Common myeloid progenitor, CD34-positive (primary cell): ENCODE measurements at regions not wholly inside any gene's neighbourhood (a gene's known extent, or its start where the extent isn't known, plus 50 kb on each side); places are given as distances from the start of the nearest gene placed in this dataset.
"Not testable (repeated sequence)": the region's sequence is repeated elsewhere in the genome, so short reads cannot be mapped to it uniquely, and the experiment has no call there.

Experiments used
- CTCF ChIA-PET: fragments of 350-600 bp; sonication (Branson Sonifier 250); formaldehyde crosslinking; loops from one replicate; lab custom pipeline; 2021; ENCODE audit warnings: antibody characterized with exemption; lab: Charles Lee
- POLR2A ChIA-PET: fragments of 350-600 bp; sonication (Branson Sonifier 250); formaldehyde crosslinking; loops from one replicate; lab custom pipeline; 2021; ENCODE audit warnings: antibody characterized with exemption; lab: Charles Lee
- DNase-seq, 3 donors: peaks; one replicate each; pipeline versions ENCODE4 v3.0.0 to v3.0.0-alpha.2; 2013
- H3K27ac ChIP-seq, 2 experiments: 1 replicate in 1 of 2; 2 replicates in 1 of 2; pipeline ENCODE4 v1.7.0; 2013; ENCODE audit warnings: inconsistent platforms in 2 of 2, low read length in 2 of 2, mild to moderate bottlenecking in 2 of 2, low read depth in 1 of 2, moderate library complexity in 1 of 2; ENCODE audit not compliant: severe bottlenecking in 2 of 2, insufficient read depth in 1 of 2, poor library complexity in 1 of 2
- H3K27me3 ChIP-seq, 5 experiments: replicated peaks in 2 of 5; 1 replicate in 3 of 5; 2 replicates in 2 of 5; pipeline versions ENCODE4 v1.6.1 to v1.7.0; 2013; ENCODE audit warnings: low read length in 4 of 5, mild to moderate bottlenecking in 2 of 5, moderate library complexity in 2 of 5, inconsistent platforms in 1 of 5; ENCODE audit not compliant: insufficient read depth in 5 of 5, control insufficient read depth in 4 of 5
- H3K36me3 ChIP-seq, 4 experiments: 1 replicate in 2 of 4; 2 replicates in 2 of 4; pipeline versions ENCODE4 v1.6.1 to v1.7.0; 2013; ENCODE audit warnings: low read length in 3 of 4, control low read depth in 1 of 4, mild to moderate bottlenecking in 1 of 4; ENCODE audit not compliant: control insufficient read depth in 4 of 4, insufficient read depth in 4 of 4
- H3K4me1 ChIP-seq, 4 experiments: 1 replicate in 3 of 4; 2 replicates in 1 of 4; pipeline versions ENCODE4 v1.6.1 to v1.7.1; 2013; ENCODE audit warnings: low read length in 3 of 4, mild to moderate bottlenecking in 3 of 4, control low read depth in 1 of 4, inconsistent platforms in 1 of 4, moderate library complexity in 1 of 4; ENCODE audit not compliant: control insufficient read depth in 4 of 4, insufficient read depth in 4 of 4; ENCODE audit errors: control extremely low read depth in 1 of 4
- H3K4me3 ChIP-seq, 7 experiments: 1 replicate in 4 of 7; 2 replicates in 3 of 7; pipeline versions ENCODE4 v1.5.1 to v1.7.0; 2013; ENCODE audit warnings: mild to moderate bottlenecking in 7 of 7, low read length in 6 of 7, moderate library complexity in 6 of 7, inconsistent platforms in 2 of 7, low read depth in 2 of 7, control low read depth in 1 of 7; ENCODE audit not compliant: insufficient read depth in 4 of 7, control insufficient read depth in 1 of 7; ENCODE audit errors: extremely low read depth in 1 of 7
- H3K9me3 ChIP-seq, 5 experiments: 1 replicate in 4 of 5; 2 replicates in 1 of 5; pipeline versions ENCODE4 v1.6.1 to v1.7.1; 2013; ENCODE audit warnings: low read length in 4 of 5, mild to moderate bottlenecking in 2 of 5, inconsistent platforms in 1 of 5, low read depth in 1 of 5, moderate library complexity in 1 of 5; ENCODE audit not compliant: control insufficient read depth in 4 of 5, insufficient read depth in 2 of 5; ENCODE audit errors: control extremely low read depth in 1 of 5
- WGBS: methylation state at CpG from one replicate; pipeline ENCODE4 v1.1.5; 2013; ENCODE audit not compliant: insufficient coverage; 5-methylcytosine and 5-hydroxymethylcytosine counted together

DNA sequence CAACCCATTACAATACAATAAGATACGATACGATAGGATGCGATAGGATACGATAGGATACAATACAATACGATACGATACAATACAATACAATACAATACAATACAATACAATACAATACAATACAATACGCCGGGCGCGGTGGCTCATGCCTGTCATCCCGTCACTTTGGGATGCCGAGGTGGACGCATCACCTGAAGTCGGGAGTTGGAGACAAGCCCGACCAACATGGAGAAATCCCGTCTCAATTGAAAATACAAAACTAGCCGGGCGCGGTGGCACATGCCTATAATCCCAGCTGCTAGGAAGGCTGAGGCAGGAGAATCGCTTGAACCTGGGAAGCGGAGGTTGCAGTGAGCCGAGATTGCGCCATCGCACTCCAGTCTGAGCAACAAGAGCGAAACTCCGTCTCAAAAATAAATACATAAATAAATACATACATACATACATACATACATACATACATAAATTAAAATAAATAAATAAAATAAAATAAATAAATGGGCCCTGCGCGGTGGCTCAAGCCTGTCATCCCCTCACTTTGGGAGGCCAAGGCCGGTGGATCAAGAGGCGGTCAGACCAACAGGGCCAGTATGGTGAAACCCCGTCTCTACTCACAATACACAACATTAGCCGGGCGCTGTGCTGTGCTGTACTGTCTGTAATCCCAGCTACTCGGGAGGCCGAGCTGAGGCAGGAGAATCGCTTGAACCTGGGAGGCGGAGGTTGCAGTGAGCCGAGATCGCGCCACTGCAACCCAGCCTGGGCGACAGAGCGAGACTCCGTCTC, 2092.5 kb upstream of the TPTE start:
- H3K4me1 ChIP-seq, CTCF ChIA-PET, POLR2A ChIA-PET: not testable (repeated sequence)

DNA sequence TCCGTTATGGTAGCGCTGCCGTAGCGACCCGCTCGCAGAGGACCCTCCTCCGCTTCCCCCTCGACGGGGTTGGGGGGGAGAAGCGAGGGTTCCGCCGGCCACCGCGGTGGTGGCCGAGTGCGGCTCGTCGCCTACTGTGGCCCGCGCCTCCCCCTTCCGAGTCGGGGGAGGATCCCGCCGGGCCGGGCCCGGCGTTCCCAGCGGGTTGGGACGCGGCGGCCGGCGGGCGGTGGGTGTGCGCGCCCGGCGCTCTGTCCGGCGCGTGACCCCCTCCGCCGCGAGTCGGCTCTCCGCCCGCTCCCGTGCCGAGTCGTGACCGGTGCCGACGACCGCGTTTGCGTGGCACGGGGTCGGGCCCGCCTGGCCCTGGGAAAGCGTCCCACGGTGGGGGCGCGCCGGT, 2086.7 kb upstream of the TPTE start:
- H3K4me1 ChIP-seq, POLR2A ChIA-PET: not testable (repeated sequence)

More for the DNA sequence above, 2092.5 kb upstream of the TPTE start:
- H3K9me3 ChIP-seq, DNase-seq, H3K27ac ChIP-seq, H3K36me3 ChIP-seq, H3K27me3 ChIP-seq, H3K4me3 ChIP-seq: not testable (repeated sequence)
- WGBS: no CpG with 5 or more reads among the region's 43 CpGs

DNA sequence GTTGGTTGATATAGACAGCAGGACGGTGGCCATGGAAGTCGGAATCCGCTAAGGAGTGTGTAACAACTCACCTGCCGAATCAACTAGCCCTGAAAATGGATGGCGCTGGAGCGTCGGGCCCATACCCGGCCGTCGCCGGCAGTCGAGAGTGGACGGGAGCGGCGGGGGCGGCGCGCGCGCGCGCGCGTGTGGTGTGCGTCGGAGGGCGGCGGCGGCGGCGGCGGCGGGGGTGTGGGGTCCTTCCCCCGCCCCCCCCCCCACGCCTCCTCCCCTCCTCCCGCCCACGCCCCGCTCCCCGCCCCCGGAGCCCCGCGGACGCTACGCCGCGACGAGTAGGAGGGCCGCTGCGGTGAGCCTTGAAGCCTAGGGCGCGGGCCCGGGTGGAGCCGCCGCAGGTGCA, 2078.3 kb upstream of the TPTE start:
- H3K36me3 ChIP-seq, H3K9me3 ChIP-seq, H3K4me1 ChIP-seq, POLR2A ChIA-PET, CTCF ChIA-PET, DNase-seq, H3K4me3 ChIP-seq, H3K27ac ChIP-seq, H3K27me3 ChIP-seq: not testable (repeated sequence)
- no CpG with 5 or more reads among the region's 54 CpGs for WGBS

More for the DNA sequence above, 2086.7 kb upstream of the TPTE start:
- CTCF ChIA-PET, DNase-seq, H3K4me3 ChIP-seq, H3K27ac ChIP-seq, H3K36me3 ChIP-seq, H3K27me3 ChIP-seq, H3K9me3 ChIP-seq: not testable (repeated sequence)
- WGBS: no CpG with 5 or more reads among the region's 64 CpGs

DNA sequence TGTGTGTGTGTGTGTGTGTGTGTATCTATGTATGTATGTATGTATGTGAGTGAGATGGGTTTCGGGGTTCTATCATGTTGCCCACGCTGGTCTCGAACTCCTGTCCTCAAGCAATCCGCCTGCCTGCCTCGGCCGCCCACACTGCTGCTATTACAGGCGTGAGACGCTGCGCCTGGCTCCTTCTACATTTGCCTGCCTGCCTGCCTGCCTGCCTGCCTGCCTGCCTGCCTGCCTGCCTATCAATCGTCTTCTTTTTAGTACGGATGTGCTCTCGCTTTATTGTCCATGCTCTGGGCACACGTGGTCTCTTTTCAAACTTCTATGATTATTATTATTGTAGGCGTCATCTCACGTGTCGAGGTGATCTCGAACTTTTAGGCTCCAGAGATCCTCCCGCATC, 2071.6 kb upstream of the TPTE start:
- H3K36me3 ChIP-seq, POLR2A ChIA-PET: not testable (repeated sequence)

DNA sequence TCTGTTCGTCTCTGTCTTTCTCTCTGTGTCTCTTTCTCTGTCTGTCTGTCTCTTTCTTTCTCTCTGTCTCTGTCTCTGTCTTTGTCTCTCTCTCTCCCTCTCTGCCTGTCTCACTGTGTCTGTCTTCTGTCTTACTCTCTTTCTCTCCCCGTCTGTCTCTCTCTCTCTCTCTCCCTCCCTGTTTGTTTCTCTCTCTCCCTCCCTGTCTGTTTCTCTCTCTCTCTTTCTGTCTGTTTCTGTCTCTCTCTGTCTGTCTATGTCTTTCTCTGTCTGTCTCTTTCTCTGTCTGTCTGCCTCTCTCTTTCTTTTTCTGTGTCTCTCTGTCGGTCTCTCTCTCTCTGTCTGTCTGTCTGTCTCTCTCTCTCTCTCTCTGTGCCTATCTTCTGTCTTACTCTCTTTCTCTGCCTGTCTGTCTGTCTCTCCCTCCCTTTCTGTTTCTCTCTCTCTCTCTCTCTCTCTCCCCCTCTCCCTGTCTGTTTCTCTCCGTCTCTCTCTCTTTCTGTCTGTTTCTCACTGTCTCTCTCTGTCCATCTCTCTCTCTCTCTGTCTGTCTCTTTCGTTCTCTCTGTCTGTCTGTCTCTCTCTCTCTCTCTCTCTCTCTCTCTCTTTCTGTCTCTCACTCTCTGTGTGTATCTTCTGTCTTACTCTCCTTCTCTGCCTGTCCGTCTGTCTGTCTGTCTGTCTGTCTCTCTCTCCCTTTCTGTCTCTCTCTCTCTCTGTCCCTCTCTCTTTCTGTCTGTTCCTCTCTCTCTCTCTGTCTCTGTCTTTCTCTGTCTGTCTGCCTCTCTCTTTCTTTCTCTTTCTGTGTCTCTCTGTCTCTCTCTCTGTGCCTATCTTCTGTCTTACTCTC, 2065.9 kb upstream of the TPTE start:
- POLR2A ChIA-PET, CTCF ChIA-PET: not testable (repeated sequence)

More for the DNA sequence above, 2071.6 kb upstream of the TPTE start:
- no CpG with 5 or more reads among the region's 18 CpGs for WGBS
- H3K4me3 ChIP-seq, CTCF ChIA-PET, H3K27me3 ChIP-seq, H3K27ac ChIP-seq, DNase-seq, H3K9me3 ChIP-seq, H3K4me1 ChIP-seq: not testable (repeated sequence)

DNA sequence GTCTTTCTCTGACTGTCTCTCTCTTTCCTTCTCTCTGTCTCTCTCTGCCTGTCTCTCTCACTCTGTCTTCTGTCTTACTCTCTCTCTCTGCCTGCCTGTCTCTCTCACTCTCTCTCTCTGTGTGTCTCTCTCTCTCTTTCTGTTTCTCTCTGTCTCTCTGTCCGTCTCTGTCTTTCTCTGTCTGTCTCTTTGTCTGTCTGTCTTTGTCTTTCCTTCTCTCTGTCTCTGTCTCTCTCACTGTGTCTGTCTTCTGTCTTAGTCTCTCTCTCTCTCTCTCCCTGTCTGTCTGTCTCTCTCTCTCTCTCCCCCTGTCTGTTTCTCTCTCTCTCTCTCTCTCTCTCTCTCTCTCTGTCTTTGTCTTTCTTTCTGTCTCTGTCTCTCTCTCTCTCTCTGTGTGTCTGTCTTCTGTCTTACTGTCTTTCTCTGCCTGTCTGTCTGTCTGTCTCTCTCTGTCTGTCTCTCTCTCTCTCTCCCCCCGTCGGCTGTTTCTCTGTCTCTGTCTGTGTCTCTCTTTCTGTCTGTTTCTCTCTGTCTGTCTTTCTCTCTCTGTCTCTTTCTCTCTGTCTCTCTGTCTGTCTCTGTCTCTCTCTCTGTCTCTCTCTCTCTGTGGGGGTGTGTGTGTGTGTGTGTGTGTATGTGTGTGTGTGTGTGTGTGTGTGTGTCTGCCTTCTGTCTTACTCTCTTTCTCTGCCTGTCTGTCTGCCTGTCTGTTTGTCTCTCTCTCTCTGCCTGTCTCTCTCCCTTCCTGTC, 2056.8 kb upstream of the TPTE start:
- H3K27ac ChIP-seq, H3K27me3 ChIP-seq, POLR2A ChIA-PET, H3K4me1 ChIP-seq, H3K36me3 ChIP-seq, DNase-seq, CTCF ChIA-PET, H3K9me3 ChIP-seq, H3K4me3 ChIP-seq: not testable (repeated sequence)
- no CpG with 5 or more reads among the region's 3 CpGs for WGBS

More for the DNA sequence above, 2065.9 kb upstream of the TPTE start:
- H3K36me3 ChIP-seq, H3K27ac ChIP-seq, H3K27me3 ChIP-seq, H3K4me3 ChIP-seq, H3K4me1 ChIP-seq, DNase-seq, H3K9me3 ChIP-seq: not testable (repeated sequence)
- WGBS: no CpG with 5 or more reads among the region's 6 CpGs
